Naive thymus-derived CD4-positive, alpha-beta T cell (primary cell): ENCODE measurements at regions not wholly inside any gene's neighbourhood (a gene's known extent, or its start where the extent isn't known, plus 50 kb on each side); places are given as distances from the start of the nearest gene placed in this dataset.

Experiments used
- ATAC-seq: fragments of 150-1000 bp; cut with Tn5 transposase; 2 replicates; pipeline ENCODE4 v1.10.0; 2021; ENCODE audit warnings: mild to moderate bottlenecking, moderate library complexity
- CTCF ChIA-PET: fragments of 350-600 bp; sonication (Branson Sonifier 250); formaldehyde crosslinking; loops from one replicate; lab custom pipeline; 2021; ENCODE audit warnings: antibody characterized with exemption; lab: Charles Lee
- POLR2A ChIA-PET: fragments of 350-600 bp; sonication (Branson Sonifier 250); formaldehyde crosslinking; loops from one replicate; lab custom pipeline; 2021; ENCODE audit warnings: antibody characterized with exemption, inconsistent platforms; lab: Charles Lee
- DNase-seq, 9 donors: peaks; one replicate each; pipeline versions ENCODE4 v3.0.0 to v3.0.0-alpha.2; 2020 to 2022; ENCODE audit warnings: mixed read lengths in 1 of 9
- H3K27ac ChIP-seq: one replicate; pipeline ENCODE4 v1.7.0; 2013; ENCODE audit warnings: mild to moderate bottlenecking, low read depth, low read length, moderate library complexity
- H3K27me3 ChIP-seq, 2 donors: one replicate each; pipeline ENCODE4 v1.7.0; 2013; ENCODE audit warnings: low read length in 2 of 2, mild to moderate bottlenecking in 2 of 2, moderate library complexity in 2 of 2; ENCODE audit not compliant: control insufficient read depth in 2 of 2, insufficient read depth in 2 of 2
- H3K36me3 ChIP-seq, 3 experiments: 1 replicate in 2 of 3; 2 replicates in 1 of 3; pipeline ENCODE4 v1.7.0; 2013; ENCODE audit warnings: low read length in 3 of 3, mild to moderate bottlenecking in 3 of 3, moderate library complexity in 1 of 3; ENCODE audit not compliant: insufficient read depth in 3 of 3, control insufficient read depth in 2 of 3
- H3K4me1 ChIP-seq, 2 donors: one replicate each; pipeline ENCODE4 v1.7.0; 2013; ENCODE audit warnings: low read length in 2 of 2, mild to moderate bottlenecking in 2 of 2, moderate library complexity in 1 of 2; ENCODE audit not compliant: control insufficient read depth in 2 of 2, insufficient read depth in 2 of 2
- H3K4me3 ChIP-seq: 2 replicates; pipeline ENCODE4 v1.7.0; 2013; ENCODE audit warnings: mild to moderate bottlenecking, low read length
- H3K9me3 ChIP-seq, 3 experiments: 1 replicate in 2 of 3; 2 replicates in 1 of 3; pipeline ENCODE4 v1.7.0; 2013; ENCODE audit warnings: low read length in 3 of 3; ENCODE audit not compliant: control insufficient read depth in 2 of 3
- H3K27ac Mint-ChIP-seq, 9 donors: one replicate each; pipeline ENCODE4 v1.8.0; 2020 to 2022; ENCODE audit warnings: mixed read lengths in 9 of 9, mild to moderate bottlenecking in 8 of 9, moderate library complexity in 5 of 9, inconsistent platforms in 2 of 9
- H3K27me3 Mint-ChIP-seq, 5 donors: one replicate each; pipeline ENCODE4 v1.8.0; 2021 to 2022; ENCODE audit warnings: mixed read lengths in 5 of 5, mild to moderate bottlenecking in 1 of 5
- H3K36me3 Mint-ChIP-seq, 5 donors: one replicate each; pipeline ENCODE4 v1.8.0; 2020 to 2022; ENCODE audit warnings: mixed read lengths in 5 of 5, mild to moderate bottlenecking in 3 of 5, inconsistent platforms in 1 of 5
- H3K4me1 Mint-ChIP-seq, 7 donors: one replicate each; pipeline ENCODE4 v1.8.0; 2020 to 2022; ENCODE audit warnings: mixed read lengths in 7 of 7, mild to moderate bottlenecking in 3 of 7, inconsistent platforms in 1 of 7
- H3K4me3 Mint-ChIP-seq, 10 donors: one replicate each; pipeline ENCODE4 v1.8.0; 2020 to 2022; ENCODE audit warnings: mild to moderate bottlenecking in 10 of 10, mixed read lengths in 10 of 10, moderate library complexity in 6 of 10, inconsistent platforms in 2 of 10
- H3K9me3 Mint-ChIP-seq, 11 donors: one replicate each; pipeline ENCODE4 v1.8.0; 2020 to 2022; ENCODE audit warnings: mixed read lengths in 11 of 11, mild to moderate bottlenecking in 4 of 11, inconsistent platforms in 1 of 11, moderate library complexity in 1 of 11
- intact Hi-C, 2 donors: fragments of 100-400 bp; cut with micrococcal nuclease; formaldehyde crosslinking; loops; one replicate each; pipeline ENCODE4 v1.15.1; 2023

DNA sequence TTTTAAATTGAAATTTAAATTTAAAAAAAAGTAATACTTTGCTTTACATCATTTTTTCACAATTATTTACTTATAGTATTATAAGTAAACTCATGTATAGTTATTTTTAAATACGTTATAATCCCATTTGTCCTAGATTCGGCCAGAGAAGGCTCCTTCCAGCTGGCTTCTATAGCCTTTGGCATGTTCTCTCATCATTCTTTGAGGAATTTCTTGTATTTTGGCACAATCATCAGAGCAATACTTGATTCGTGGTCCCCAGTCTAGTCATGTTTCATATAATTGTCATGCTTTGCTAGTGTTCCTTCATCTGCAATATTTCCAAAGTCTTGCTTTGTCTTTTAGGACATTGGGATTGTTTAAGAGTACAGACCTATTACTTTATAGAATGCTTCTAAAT is 1037.9 kb upstream of the AGA start:
- ChIA-PET CTCF (no interaction called here), POLR2A (no interaction called here)
- peaks cover 0 to 16% (median 0%) of the 10 kb centered on the region in 11 donors for H3K9me3 Mint-ChIP-seq
- Histone ChIP-seq H3K27me3 (no peaks in the 10 kb centered on the region), H3K4me1 (no peaks in the 10 kb centered on the region), H3K9me3 (no peaks in the 10 kb centered on the region), H3K27ac (no peak overlapping the region), H3K4me3 (no peak overlapping the region), H3K36me3 (no peaks in the 10 kb centered on the region)
- DNase-seq (no peak), ATAC-seq (no peak)
- intact Hi-C loops: no loop called here
- no peak overlapping the region for H3K27ac Mint-ChIP-seq
- no peaks in the 10 kb centered on the region for H3K27me3 Mint-ChIP-seq
- no peaks in the 10 kb centered on the region for H3K4me1 Mint-ChIP-seq
- no peaks in the 10 kb centered on the region for H3K36me3 Mint-ChIP-seq
- no peak overlapping the region for H3K4me3 Mint-ChIP-seq

DNA sequence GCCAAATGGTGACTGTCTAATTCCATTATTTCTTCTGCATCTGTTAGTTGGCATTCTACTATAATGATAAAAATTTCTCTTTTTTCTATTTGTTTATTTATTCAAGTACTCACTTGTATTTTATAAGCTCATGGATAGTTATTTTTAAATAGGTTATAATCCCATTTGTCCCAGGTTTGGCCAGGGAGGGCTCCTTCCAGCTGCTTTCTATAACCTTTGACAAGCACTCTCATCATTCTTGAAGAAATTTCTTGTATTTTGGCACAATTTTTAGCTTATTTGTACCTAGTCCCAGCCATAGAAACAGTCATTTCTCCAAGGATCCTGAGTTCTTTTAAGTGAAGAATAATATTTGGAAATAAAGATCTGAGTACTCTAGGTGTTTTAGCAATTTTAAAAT is 1038.6 kb upstream of the AGA start:
- H3K9me3 Mint-ChIP-seq: peaks cover 0 to 11% (median 0%) of the 10 kb centered on the region in 11 donors
- CTCF ChIA-PET: no interaction called here
- Histone ChIP-seq H3K4me1 (no peaks in the 10 kb centered on the region), H3K27ac (no peak overlapping the region), H3K27me3 (no peaks in the 10 kb centered on the region), H3K4me3 (no peak overlapping the region), H3K9me3 (no peaks in the 10 kb centered on the region), H3K36me3 (no peaks in the 10 kb centered on the region)
- DNase-seq (no peak), ATAC-seq (no peak)
- H3K27me3 Mint-ChIP-seq: no peaks in the 10 kb centered on the region
- no peak overlapping the region for H3K27ac Mint-ChIP-seq
- no peaks in the 10 kb centered on the region for H3K4me1 Mint-ChIP-seq
- intact Hi-C loops: no loop called here
- H3K4me3 Mint-ChIP-seq: no peak overlapping the region
- H3K36me3 Mint-ChIP-seq: no peaks in the 10 kb centered on the region
- POLR2A ChIA-PET: no interaction called here

DNA sequence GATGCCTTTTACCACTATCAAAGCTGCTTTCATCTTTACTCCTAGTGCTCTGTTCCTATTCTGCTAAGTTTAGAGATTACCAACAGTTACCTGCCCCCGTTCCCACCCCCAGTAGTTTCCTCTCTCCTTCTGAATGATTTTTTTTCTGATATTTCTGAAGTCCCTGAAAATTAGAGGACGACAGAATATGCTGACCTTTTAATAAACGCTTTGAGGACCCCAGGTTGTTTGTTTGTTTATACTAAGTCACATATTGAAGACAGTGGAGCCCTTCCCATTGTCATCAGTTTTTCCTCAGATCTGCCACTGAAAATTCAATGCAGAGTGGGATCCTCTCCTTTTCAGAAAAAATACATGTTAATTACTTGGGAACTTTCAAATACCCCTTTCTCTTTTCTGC is 1039.3 kb upstream of the AGA start:
- Histone ChIP-seq H3K4me1 (no peaks in the 10 kb centered on the region), H3K27me3 (no peaks in the 10 kb centered on the region), H3K4me3 (no peak overlapping the region), H3K27ac (no peak overlapping the region), H3K36me3 (no peaks in the 10 kb centered on the region), H3K9me3 (no peaks in the 10 kb centered on the region)
- Mint-ChIP-seq H3K4me1 (no peaks in the 10 kb centered on the region), H3K4me3 (no peak overlapping the region), H3K27me3 (no peaks in the 10 kb centered on the region), H3K27ac (no peak overlapping the region), H3K9me3 (peaks cover 0 to 11% (median 0%) of the 10 kb centered on the region in 11 donors), H3K36me3 (no peaks in the 10 kb centered on the region)
- CTCF ChIA-PET: no interaction called here
- no peak for ATAC-seq
- intact Hi-C loops: no loop called here
- no peak for DNase-seq
- POLR2A ChIA-PET: no interaction called here

DNA sequence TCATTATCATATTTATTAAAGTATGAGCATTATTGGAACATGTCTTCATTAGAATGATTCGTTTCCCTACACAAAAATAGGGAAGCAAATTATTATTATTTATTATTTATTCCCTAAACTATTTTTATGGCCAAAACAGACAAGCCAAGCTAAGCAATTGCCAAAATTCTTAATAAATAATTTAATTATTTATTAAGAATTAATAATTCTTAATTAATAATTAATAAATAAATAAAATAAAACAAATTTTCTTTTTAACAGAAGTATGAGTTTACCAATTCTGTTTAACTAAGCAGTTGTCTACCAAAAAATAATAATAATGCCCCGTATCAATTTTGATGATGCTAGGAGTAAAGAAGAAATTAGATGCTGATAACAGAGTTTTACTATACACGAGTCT is 1080.8 kb upstream of the AGA start:
- ChIA-PET CTCF (no interaction called here), POLR2A (no interaction called here)
- no peak for DNase-seq
- Mint-ChIP-seq H3K27me3 (no peaks in the 10 kb centered on the region), H3K4me3 (no peak overlapping the region), H3K27ac (no peak overlapping the region), H3K9me3 (peaks cover 0 to 24% (median 3%) of the 10 kb centered on the region in 11 donors), H3K4me1 (no peaks in the 10 kb centered on the region), H3K36me3 (no peaks in the 10 kb centered on the region)
- no peaks in the 10 kb centered on the region for H3K9me3 ChIP-seq
- H3K27me3 ChIP-seq: no peaks in the 10 kb centered on the region
- H3K4me3 ChIP-seq: no peak overlapping the region
- no peak for ATAC-seq
- no peaks in the 10 kb centered on the region for H3K36me3 ChIP-seq
- no peaks in the 10 kb centered on the region for H3K4me1 ChIP-seq
- no peak overlapping the region for H3K27ac ChIP-seq
- intact Hi-C loops: no loop called here

DNA sequence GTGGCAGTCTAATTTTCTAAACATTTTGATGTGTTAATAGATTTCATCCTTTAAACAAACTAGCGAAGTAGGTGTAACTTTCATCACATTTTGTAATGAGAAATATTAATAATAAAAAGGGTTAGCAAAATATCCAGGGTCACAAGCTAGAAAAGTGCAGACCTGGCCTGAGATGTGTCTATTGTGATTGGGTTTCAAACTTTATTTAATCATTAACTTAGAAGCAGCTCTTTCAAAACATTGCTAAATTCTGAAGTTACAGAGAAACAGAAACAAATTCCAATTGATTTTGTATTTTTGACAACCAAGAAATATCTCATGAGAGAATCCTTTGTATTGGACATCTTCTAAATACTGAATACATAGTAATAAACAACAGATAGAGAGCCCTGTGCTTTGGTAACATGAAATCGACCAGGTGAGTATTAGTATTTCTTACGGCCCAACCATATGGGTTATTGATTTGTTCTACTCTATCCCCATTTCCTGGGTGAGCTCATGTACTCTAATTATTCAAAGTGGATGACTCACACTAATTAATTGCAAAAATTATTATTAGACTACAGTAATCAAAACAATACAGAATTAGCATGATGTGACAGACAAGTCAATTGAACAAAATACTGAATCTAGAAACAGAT is 1093.8 kb upstream of the AGA start:
- Histone ChIP-seq H3K9me3 (no peaks in the 10 kb centered on the region), H3K27ac (no peak overlapping the region), H3K4me3 (no peak overlapping the region), H3K27me3 (no peaks in the 10 kb centered on the region), H3K4me1 (no peaks in the 10 kb centered on the region), H3K36me3 (no peaks in the 10 kb centered on the region)
- no peaks in the 10 kb centered on the region for H3K4me1 Mint-ChIP-seq
- ATAC-seq: no peak
- H3K9me3 Mint-ChIP-seq: peaks cover 0 to 46% (median 7%) of the 10 kb centered on the region in 11 donors
- H3K27ac Mint-ChIP-seq: no peak overlapping the region
- ChIA-PET CTCF (no interaction called here), POLR2A (no interaction called here)
- DNase-seq: no peak
- no peaks in the 10 kb centered on the region for H3K36me3 Mint-ChIP-seq
- H3K27me3 Mint-ChIP-seq: no peaks in the 10 kb centered on the region
- H3K4me3 Mint-ChIP-seq: no peak overlapping the region
- intact Hi-C loops: no loop called here

DNA sequence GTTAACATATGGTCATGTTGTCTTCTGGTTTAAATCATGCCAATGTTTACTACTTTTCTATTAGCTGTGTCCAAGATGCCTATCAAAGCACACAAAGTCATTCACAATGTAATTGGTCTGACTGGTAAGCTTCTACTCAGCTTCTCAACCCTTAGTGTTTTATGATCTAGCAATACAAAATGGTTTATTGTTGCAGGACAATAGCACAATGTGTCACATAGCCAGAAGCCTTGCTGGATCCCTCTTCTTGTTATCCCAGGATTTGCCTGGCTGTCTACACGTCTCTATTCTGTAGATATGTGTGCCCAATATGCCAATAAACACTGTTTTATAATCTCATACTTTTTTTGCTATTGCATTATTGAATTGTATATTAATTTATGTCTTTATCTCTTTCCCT is 1111.0 kb upstream of the AGA start:
- no peak for ATAC-seq
- no peak for DNase-seq
- no peaks in the 10 kb centered on the region for H3K27me3 ChIP-seq
- no peak overlapping the region for H3K4me3 ChIP-seq
- H3K9me3 Mint-ChIP-seq: peaks cover 0 to 7% (median 0%) of the 10 kb centered on the region in 11 donors
- intact Hi-C loops: no loop called here
- no peaks in the 10 kb centered on the region for H3K36me3 ChIP-seq
- ChIA-PET CTCF (no interaction called here), POLR2A (no interaction called here)
- H3K27ac ChIP-seq: no peak overlapping the region
- H3K4me1 Mint-ChIP-seq: no peaks in the 10 kb centered on the region
- H3K27me3 Mint-ChIP-seq: no peaks in the 10 kb centered on the region
- no peaks in the 10 kb centered on the region for H3K36me3 Mint-ChIP-seq
- H3K4me1 ChIP-seq: no peaks in the 10 kb centered on the region
- H3K9me3 ChIP-seq: no peaks in the 10 kb centered on the region
- H3K27ac Mint-ChIP-seq: no peak overlapping the region
- H3K4me3 Mint-ChIP-seq: no peak overlapping the region

DNA sequence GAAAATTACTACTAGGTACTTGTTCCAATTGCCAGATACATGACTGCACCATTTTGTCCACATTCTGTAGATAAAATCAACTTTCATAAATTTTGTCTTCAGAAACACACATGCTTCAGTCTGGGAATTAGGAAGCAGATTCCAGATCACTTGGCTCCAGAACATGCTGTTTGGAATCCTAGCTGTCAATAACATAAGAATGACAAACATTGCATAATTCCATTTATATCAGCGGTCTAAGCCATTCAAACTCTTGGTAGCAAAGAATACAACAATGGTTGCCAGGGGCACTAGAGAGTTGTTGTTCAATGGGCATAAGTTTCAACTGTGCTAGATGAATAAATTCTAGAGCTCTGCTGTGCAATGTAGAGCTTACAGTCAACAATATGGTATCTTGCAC is 1112.1 kb upstream of the AGA start:
- Mint-ChIP-seq H3K4me3 (no peak overlapping the region), H3K36me3 (no peaks in the 10 kb centered on the region), H3K4me1 (no peaks in the 10 kb centered on the region), H3K9me3 (peaks cover 0 to 10% (median 0%) of the 10 kb centered on the region in 11 donors), H3K27ac (no peak overlapping the region), H3K27me3 (no peaks in the 10 kb centered on the region)
- H3K4me1 ChIP-seq: no peaks in the 10 kb centered on the region
- intact Hi-C loops: no loop called here
- no peak overlapping the region for H3K27ac ChIP-seq
- no peak overlapping the region for H3K4me3 ChIP-seq
- H3K9me3 ChIP-seq: no peaks in the 10 kb centered on the region
- ChIA-PET CTCF (no interaction called here), POLR2A (no interaction called here)
- H3K36me3 ChIP-seq: no peaks in the 10 kb centered on the region
- no peak for ATAC-seq
- H3K27me3 ChIP-seq: no peaks in the 10 kb centered on the region
- no peak for DNase-seq
